ENCODE measurements at regions not wholly inside any gene's neighbourhood (a gene's known extent, or its start where the extent isn't known, plus 50 kb on each side); places are given as distances from the start of the nearest gene placed in this dataset.

- no peak for TF ChIP-seq CTCF (optimal IDR thresholded peaks at IDR 0.05 in 1 of 3, IDR thresholded peaks at IDR 0.05 in 1 of 3, conservative IDR thresholded peaks at IDR 0.05 in 1 of 3; ENCODE audit: extremely low read depth in 1 of 3, insufficient read depth in 2 of 3, low read length in 3 of 3)
- no peak for TF ChIP-seq EZH2 (IDR thresholded peaks at IDR 0.05; ENCODE audit: low read length)
Observed at GRCh38 chr3:43817825-43818224, 127.1 kb downstream of the ABHD5 start.

Measured in keratinocyte (primary cell).